HEK293T (cell line): ENCODE measurements at regions not wholly inside any gene's neighbourhood (a gene's known extent, or its start where the extent isn't known, plus 50 kb on each side); places are given as distances from the start of the nearest gene placed in this dataset.

Experiments used
- BHLHE40 ChIP-seq: fragments of 450-650 bp; IDR thresholded peaks from 2 replicates; pipeline ENCODE4 v1.6.1; 2016; ENCODE audit warnings: mild to moderate bottlenecking, moderate library complexity, borderline replicate concordance
- ELF4 ChIP-seq: fragments of 450-650 bp; IDR thresholded peaks from 2 replicates; pipeline ENCODE4 v1.6.1; 2017; ENCODE audit warnings: antibody characterized with exemption
- FOXK2 ChIP-seq: fragments of 450-650 bp; IDR thresholded peaks from 2 replicates; pipeline ENCODE4 v1.6.1; 2016; ENCODE audit warnings: mild to moderate bottlenecking
- L3MBTL2 ChIP-seq: fragments of 450-650 bp; conservative IDR thresholded peaks from 2 replicates; pipeline ENCODE4 v1.6.1; 2016; ENCODE audit warnings: mild to moderate bottlenecking
- SP1 ChIP-seq: fragments of 450-650 bp; IDR thresholded peaks from 2 replicates; pipeline ENCODE4 v1.6.1; 2017
- SUZ12 ChIP-seq: fragments of 450-650 bp; IDR thresholded peaks from 2 replicates; pipeline ENCODE4 v1.6.1; 2016; ENCODE audit warnings: mild to moderate bottlenecking
- TF ChIP-seq, protein P1 (sequence below): fragments of 450-650 bp; IDR thresholded peaks from 2 replicates; pipeline ENCODE4 v1.6.1; 2016

- TF ChIP-seq, protein P1, sequence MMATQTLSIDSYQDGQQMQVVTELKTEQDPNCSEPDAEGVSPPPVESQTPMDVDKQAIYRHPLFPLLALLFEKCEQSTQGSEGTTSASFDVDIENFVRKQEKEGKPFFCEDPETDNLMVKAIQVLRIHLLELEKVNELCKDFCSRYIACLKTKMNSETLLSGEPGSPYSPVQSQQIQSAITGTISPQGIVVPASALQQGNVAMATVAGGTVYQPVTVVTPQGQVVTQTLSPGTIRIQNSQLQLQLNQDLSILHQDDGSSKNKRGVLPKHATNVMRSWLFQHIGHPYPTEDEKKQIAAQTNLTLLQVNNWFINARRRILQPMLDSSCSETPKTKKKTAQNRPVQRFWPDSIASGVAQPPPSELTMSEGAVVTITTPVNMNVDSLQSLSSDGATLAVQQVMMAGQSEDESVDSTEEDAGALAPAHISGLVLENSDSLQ: no peak
- no peak for TF ChIP-seq ELF4
- TF ChIP-seq SUZ12: no peak
- TF ChIP-seq L3MBTL2: no peak
- TF ChIP-seq FOXK2: no peak
- no peak for TF ChIP-seq SP1
- TF ChIP-seq BHLHE40: no peak
These were observed 282.2 kb downstream of the CDH2 start for GRCh38 chr18:27894746-27895145.
